Liver (tissue), 8 donors: ENCODE measurements at regions not wholly inside any gene's neighbourhood (a gene's known extent, or its start where the extent isn't known, plus 50 kb on each side); places are given as distances from the start of the nearest gene placed in this dataset.

Experiments used
- DNase-seq: peaks from one replicate; pipeline ENCODE4 v3.0.0-alpha.2; 2017; ENCODE audit warnings: low spot score
- H3K27ac ChIP-seq, 2 donors: one replicate each; pipeline ENCODE4 v1.7.0; 2013; ENCODE audit warnings: inconsistent platforms in 2 of 2, low read length in 2 of 2, control low read depth in 1 of 2, low read depth in 1 of 2, mild to moderate bottlenecking in 1 of 2
- H3K27me3 ChIP-seq, 4 donors: one replicate each; pipeline versions ENCODE4 v1.6.1 to v1.7.0; 2013; ENCODE audit warnings: low read length in 3 of 4, inconsistent platforms in 1 of 4, mild to moderate bottlenecking in 1 of 4, moderate library complexity in 1 of 4; ENCODE audit not compliant: control insufficient read depth in 4 of 4, insufficient read depth in 4 of 4
- H3K36me3 ChIP-seq, 4 donors: one replicate each; pipeline versions ENCODE4 v1.6.1 to v1.7.0; 2013; ENCODE audit warnings: low read length in 3 of 4, mild to moderate bottlenecking in 3 of 4, low read depth in 1 of 4, moderate library complexity in 1 of 4; ENCODE audit not compliant: control insufficient read depth in 4 of 4, insufficient read depth in 3 of 4
- H3K4me1 ChIP-seq, 4 donors: one replicate each; pipeline versions ENCODE4 v1.6.1 to v1.7.0; 2013; ENCODE audit warnings: low read length in 3 of 4, mild to moderate bottlenecking in 3 of 4, moderate library complexity in 1 of 4; ENCODE audit not compliant: control insufficient read depth in 4 of 4, insufficient read depth in 4 of 4
- H3K4me3 ChIP-seq, 3 donors: one replicate each; pipeline versions ENCODE4 v1.6.1 to v1.7.0; 2013; ENCODE audit warnings: low read length in 3 of 3, control low read depth in 1 of 3, low read depth in 1 of 3, mild to moderate bottlenecking in 1 of 3
- H3K9ac ChIP-seq, 2 donors: one replicate each; pipeline ENCODE4 v1.7.0; 2013; ENCODE audit warnings: low read length in 2 of 2, mild to moderate bottlenecking in 2 of 2, moderate library complexity in 2 of 2, control low read depth in 1 of 2, low read depth in 1 of 2
- H3K9me3 ChIP-seq, 4 donors: one replicate each; pipeline versions ENCODE4 v1.6.1 to v1.7.0; 2013; ENCODE audit warnings: low read length in 3 of 4; ENCODE audit not compliant: control insufficient read depth in 4 of 4
- ATF3 ChIP-seq: IDR thresholded peaks from 2 replicates; pipeline ENCODE4 v1.6.1; 2016; ENCODE audit warnings: antibody characterized with exemption
- EGR1 ChIP-seq, 2 donors: IDR thresholded peaks; 2 replicates each; pipeline ENCODE4 v1.6.1; 2016 to 2018; ENCODE audit warnings: antibody characterized with exemption in 2 of 2, low read depth in 2 of 2
- FOXA2 ChIP-seq: IDR thresholded peaks from 2 replicates; pipeline ENCODE4 v1.6.1; 2016; ENCODE audit warnings: antibody characterized with exemption
- HNF4A ChIP-seq, 2 donors: conservative IDR thresholded peaks; 2 replicates each; pipeline ENCODE4 v1.6.1; 2016; ENCODE audit warnings: antibody characterized with exemption in 2 of 2, mild to moderate bottlenecking in 2 of 2
- HNF4G ChIP-seq: IDR thresholded peaks from 2 replicates; pipeline ENCODE4 v1.6.1; 2016; ENCODE audit warnings: antibody characterized with exemption
- JUND ChIP-seq, 2 donors: IDR thresholded peaks; 2 replicates each; pipeline ENCODE4 v1.6.1; 2016; ENCODE audit warnings: antibody characterized with exemption in 2 of 2
- MAX ChIP-seq: IDR thresholded peaks from 2 replicates; pipeline ENCODE4 v1.6.1; 2016; ENCODE audit warnings: antibody characterized with exemption
- NR2F2 ChIP-seq: IDR thresholded peaks from 2 replicates; pipeline ENCODE4 v1.6.1; 2016; ENCODE audit warnings: antibody characterized with exemption
- RAD21 ChIP-seq, 2 donors: IDR thresholded peaks; 2 replicates each; pipeline ENCODE4 v1.6.1; 2016; ENCODE audit warnings: antibody characterized with exemption in 2 of 2, mild to moderate bottlenecking in 2 of 2
- RXRA ChIP-seq, 2 donors: IDR thresholded peaks; 2 replicates each; pipeline ENCODE4 v1.6.1; 2017 to 2018; ENCODE audit warnings: antibody characterized with exemption in 2 of 2, mild to moderate bottlenecking in 1 of 2
- SP1 ChIP-seq: IDR thresholded peaks from 2 replicates; pipeline ENCODE4 v1.6.1; 2018; ENCODE audit warnings: antibody characterized with exemption, mild to moderate bottlenecking
- TAF1 ChIP-seq: conservative IDR thresholded peaks from 2 replicates; pipeline ENCODE4 v1.6.1; 2016; ENCODE audit warnings: antibody characterized with exemption, mild to moderate bottlenecking
- YY1 ChIP-seq: IDR thresholded peaks from 2 replicates; pipeline ENCODE4 v1.6.1; 2016; ENCODE audit warnings: antibody characterized with exemption, mild to moderate bottlenecking
- WGBS: extraction: QIAGEN DNeasy Blood & Tissue Kit; methylation state at CpG from one replicate; pipeline ENCODE4 v1.1.7; 2013; 5-methylcytosine and 5-hydroxymethylcytosine counted together
- TF ChIP-seq, protein P1 (sequence below): IDR thresholded peaks from 2 replicates; pipeline ENCODE4 v1.6.1; 2016; ENCODE audit warnings: antibody characterized with exemption, mild to moderate bottlenecking
- TF ChIP-seq, protein P2 (sequence below): fragments of 150-350 bp; IDR thresholded peaks from 2 replicates; pipeline ENCODE4 v1.5.1; 2017; ENCODE audit warnings: improper control_type of control experiment, low read depth, low read length; ENCODE audit not compliant: missing input control
- TF ChIP-seq, protein P3 (sequence below): IDR thresholded peaks from 2 replicates; pipeline ENCODE4 v1.6.1; 2016; ENCODE audit warnings: antibody characterized with exemption
- donor health status: healthy.
- donor health status: healthy.
- donor health status: healthy.
- donor health status: healthy.
- donor health status: healthy.

GRCh38 chr5:56751572-56752313 is 63.6 kb upstream of the MAP3K1 start:
- H3K4me1 ChIP-seq, result no peaks in the 10 kb centered on the region
- no peak for DNase-seq
- peaks cover 0 to 3% (median 0%) of the 10 kb centered on the region in 4 donors for H3K9me3 ChIP-seq
- no peak overlapping the region for H3K4me3 ChIP-seq
- H3K9ac ChIP-seq, result no peak overlapping the region
- TF ChIP-seq EGR1 (IDR thresholded peaks at IDR 0.05; ENCODE audit: low read depth in 2 of 2) (no peak), RXRA (IDR thresholded peaks at IDR 0.05) (peak; percentile 23 to 33), NR2F2 (peak; percentile 93)
- no peaks in the 10 kb centered on the region for H3K36me3 ChIP-seq
- 77% methylated on average over 2 of the region's 2 CpGs for WGBS
- no peaks in the 10 kb centered on the region for H3K27me3 ChIP-seq
- H3K27ac ChIP-seq, result no peak overlapping the region

GRCh38 chr5:56749842-56750241 is 65.5 kb upstream of the MAP3K1 start:
- TF ChIP-seq HNF4G, result no peak
- TF ChIP-seq, protein P1, sequence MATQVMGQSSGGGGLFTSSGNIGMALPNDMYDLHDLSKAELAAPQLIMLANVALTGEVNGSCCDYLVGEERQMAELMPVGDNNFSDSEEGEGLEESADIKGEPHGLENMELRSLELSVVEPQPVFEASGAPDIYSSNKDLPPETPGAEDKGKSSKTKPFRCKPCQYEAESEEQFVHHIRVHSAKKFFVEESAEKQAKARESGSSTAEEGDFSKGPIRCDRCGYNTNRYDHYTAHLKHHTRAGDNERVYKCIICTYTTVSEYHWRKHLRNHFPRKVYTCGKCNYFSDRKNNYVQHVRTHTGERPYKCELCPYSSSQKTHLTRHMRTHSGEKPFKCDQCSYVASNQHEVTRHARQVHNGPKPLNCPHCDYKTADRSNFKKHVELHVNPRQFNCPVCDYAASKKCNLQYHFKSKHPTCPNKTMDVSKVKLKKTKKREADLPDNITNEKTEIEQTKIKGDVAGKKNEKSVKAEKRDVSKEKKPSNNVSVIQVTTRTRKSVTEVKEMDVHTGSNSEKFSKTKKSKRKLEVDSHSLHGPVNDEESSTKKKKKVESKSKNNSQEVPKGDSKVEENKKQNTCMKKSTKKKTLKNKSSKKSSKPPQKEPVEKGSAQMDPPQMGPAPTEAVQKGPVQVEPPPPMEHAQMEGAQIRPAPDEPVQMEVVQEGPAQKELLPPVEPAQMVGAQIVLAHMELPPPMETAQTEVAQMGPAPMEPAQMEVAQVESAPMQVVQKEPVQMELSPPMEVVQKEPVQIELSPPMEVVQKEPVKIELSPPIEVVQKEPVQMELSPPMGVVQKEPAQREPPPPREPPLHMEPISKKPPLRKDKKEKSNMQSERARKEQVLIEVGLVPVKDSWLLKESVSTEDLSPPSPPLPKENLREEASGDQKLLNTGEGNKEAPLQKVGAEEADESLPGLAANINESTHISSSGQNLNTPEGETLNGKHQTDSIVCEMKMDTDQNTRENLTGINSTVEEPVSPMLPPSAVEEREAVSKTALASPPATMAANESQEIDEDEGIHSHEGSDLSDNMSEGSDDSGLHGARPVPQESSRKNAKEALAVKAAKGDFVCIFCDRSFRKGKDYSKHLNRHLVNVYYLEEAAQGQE, result no peak
- no peak for TF ChIP-seq MAX
- TF ChIP-seq HNF4A (conservative IDR thresholded peaks at IDR 0.05), result no peak
- no peak for TF ChIP-seq NR2F2
- TF ChIP-seq FOXA2, result no peak
- TF ChIP-seq, protein P2, sequence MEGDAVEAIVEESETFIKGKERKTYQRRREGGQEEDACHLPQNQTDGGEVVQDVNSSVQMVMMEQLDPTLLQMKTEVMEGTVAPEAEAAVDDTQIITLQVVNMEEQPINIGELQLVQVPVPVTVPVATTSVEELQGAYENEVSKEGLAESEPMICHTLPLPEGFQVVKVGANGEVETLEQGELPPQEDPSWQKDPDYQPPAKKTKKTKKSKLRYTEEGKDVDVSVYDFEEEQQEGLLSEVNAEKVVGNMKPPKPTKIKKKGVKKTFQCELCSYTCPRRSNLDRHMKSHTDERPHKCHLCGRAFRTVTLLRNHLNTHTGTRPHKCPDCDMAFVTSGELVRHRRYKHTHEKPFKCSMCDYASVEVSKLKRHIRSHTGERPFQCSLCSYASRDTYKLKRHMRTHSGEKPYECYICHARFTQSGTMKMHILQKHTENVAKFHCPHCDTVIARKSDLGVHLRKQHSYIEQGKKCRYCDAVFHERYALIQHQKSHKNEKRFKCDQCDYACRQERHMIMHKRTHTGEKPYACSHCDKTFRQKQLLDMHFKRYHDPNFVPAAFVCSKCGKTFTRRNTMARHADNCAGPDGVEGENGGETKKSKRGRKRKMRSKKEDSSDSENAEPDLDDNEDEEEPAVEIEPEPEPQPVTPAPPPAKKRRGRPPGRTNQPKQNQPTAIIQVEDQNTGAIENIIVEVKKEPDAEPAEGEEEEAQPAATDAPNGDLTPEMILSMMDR, result no peak
- no peak for TF ChIP-seq EGR1 (IDR thresholded peaks at IDR 0.05; ENCODE audit: low read depth in 2 of 2)
- TF ChIP-seq SP1, result no peak
- no peak for TF ChIP-seq ATF3
- TF ChIP-seq YY1, result no peak
- TF ChIP-seq RXRA (IDR thresholded peaks at IDR 0.05), result no peak
- no peak for TF ChIP-seq JUND (IDR thresholded peaks at IDR 0.05)
- TF ChIP-seq, protein P3, sequence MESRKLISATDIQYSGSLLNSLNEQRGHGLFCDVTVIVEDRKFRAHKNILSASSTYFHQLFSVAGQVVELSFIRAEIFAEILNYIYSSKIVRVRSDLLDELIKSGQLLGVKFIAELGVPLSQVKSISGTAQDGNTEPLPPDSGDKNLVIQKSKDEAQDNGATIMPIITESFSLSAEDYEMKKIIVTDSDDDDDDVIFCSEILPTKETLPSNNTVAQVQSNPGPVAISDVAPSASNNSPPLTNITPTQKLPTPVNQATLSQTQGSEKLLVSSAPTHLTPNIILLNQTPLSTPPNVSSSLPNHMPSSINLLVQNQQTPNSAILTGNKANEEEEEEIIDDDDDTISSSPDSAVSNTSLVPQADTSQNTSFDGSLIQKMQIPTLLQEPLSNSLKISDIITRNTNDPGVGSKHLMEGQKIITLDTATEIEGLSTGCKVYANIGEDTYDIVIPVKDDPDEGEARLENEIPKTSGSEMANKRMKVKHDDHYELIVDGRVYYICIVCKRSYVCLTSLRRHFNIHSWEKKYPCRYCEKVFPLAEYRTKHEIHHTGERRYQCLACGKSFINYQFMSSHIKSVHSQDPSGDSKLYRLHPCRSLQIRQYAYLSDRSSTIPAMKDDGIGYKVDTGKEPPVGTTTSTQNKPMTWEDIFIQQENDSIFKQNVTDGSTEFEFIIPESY, result no peak
- TF ChIP-seq RAD21 (IDR thresholded peaks at IDR 0.05), result no peak
- TF ChIP-seq TAF1, result no peak
- H3K4me3 ChIP-seq, result no peak overlapping the region
- H3K9ac ChIP-seq, result no peak overlapping the region
- no peaks in the 10 kb centered on the region for H3K4me1 ChIP-seq
- no peak for DNase-seq
- H3K27me3 ChIP-seq, result no peaks in the 10 kb centered on the region
- 89% methylated on average over 3 of the region's 3 CpGs for WGBS
- peaks cover 0 to 3% (median 0%) of the 10 kb centered on the region in 4 donors for H3K9me3 ChIP-seq
- H3K36me3 ChIP-seq, result no peaks in the 10 kb centered on the region
- H3K27ac ChIP-seq, result no peak overlapping the region
